PFSK-1 (cell line): ENCODE measurements at regions not wholly inside any gene's neighbourhood (a gene's known extent, or its start where the extent isn't known, plus 50 kb on each side); places are given as distances from the start of the nearest gene placed in this dataset.

Experiments
- FOXP2 ChIP-seq: optimal IDR thresholded peaks from 2 replicates; pipeline ENCODE3; 2011; ENCODE audit warnings: borderline replicate concordance, control low read depth, inconsistent platforms; ENCODE audit not compliant: insufficient read depth; ENCODE audit errors: extremely low read length, extremely low read depth
- POLR2AphosphoS5 ChIP-seq: IDR thresholded peaks from 2 replicates; pipeline ENCODE4 v1.6.1; 2012; ENCODE audit warnings: low read depth, mild to moderate bottlenecking, control low read depth, low read length, moderate library complexity
- REST ChIP-seq, 2 experiments: IDR thresholded peaks; 2 replicates each; pipeline versions ENCODE4 v1.6.1 to v1.8.0; 2011 to 2012; ENCODE audit warnings: low read depth in 2 of 2, low read length in 2 of 2, control low read depth in 1 of 2, inconsistent platforms in 1 of 2, mild to moderate bottlenecking in 1 of 2, moderate library complexity in 1 of 2; ENCODE audit not compliant: insufficient read depth in 1 of 2
- SIN3A ChIP-seq: IDR thresholded peaks from 2 replicates; pipeline ENCODE4 v1.6.1; 2012; ENCODE audit warnings: mild to moderate bottlenecking, low read length, moderate library complexity, borderline replicate concordance; ENCODE audit not compliant: insufficient read depth
- TAF1 ChIP-seq: IDR thresholded peaks from 2 replicates; pipeline ENCODE4 v1.6.1; 2012; ENCODE audit warnings: low read length, control low read depth, borderline replicate concordance; ENCODE audit not compliant: insufficient read depth

GRCh38 chr3:124599147-124599765 lies 131.0 kb upstream of the UMPS start:
- no peak for TF ChIP-seq POLR2AphosphoS5

DNA sequence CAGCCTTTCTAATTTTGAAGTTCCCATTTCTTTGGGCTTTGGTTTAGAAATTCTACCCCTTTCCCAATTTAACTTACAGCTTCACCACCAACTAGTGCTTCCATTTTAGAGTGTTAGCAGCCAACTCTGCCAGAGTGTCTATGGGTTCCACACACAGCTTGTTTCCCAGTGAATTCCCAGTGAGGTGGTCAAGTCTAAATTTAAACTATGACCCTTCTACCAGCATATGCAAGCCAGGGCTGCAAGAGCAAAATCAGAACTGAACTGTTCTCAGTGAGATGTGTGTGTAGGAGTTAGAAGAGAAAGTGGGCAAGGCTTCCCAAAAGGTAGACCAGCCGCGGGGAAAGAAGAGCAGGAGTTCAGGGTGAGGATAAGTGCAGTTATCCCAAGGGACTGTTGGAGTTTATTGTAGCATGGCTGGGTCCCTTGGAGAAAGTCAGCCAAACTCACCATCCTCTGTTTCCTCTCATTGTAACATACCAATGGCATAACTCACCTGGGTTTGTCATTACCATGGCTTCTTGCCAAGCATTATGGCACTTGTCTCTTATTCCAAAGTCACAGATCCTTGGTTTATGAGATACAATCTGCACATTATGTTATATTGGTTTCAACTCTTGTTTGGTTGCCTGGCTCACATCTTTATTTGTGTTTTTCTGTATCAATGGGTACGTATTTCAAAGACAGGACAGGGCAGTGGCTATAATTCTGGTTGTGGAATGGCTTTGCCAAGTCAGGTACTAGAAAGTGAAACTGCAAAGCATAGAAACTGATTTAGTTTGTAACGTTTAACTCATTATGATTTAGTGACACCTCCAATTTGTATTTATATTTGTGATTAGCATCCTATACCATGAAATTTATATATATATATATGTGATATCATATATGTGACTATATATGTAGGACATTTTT lies 130.2 kb upstream of the UMPS start:
- no peak for TF ChIP-seq FOXP2
- TF ChIP-seq POLR2AphosphoS5, result no peak
- TF ChIP-seq TAF1, result no peak
- TF ChIP-seq SIN3A, result no peak
- TF ChIP-seq REST (IDR thresholded peaks at IDR 0.05; ENCODE audit: insufficient read depth in 1 of 2, low read depth in 2 of 2, low read length in 2 of 2), result no peak

DNA sequence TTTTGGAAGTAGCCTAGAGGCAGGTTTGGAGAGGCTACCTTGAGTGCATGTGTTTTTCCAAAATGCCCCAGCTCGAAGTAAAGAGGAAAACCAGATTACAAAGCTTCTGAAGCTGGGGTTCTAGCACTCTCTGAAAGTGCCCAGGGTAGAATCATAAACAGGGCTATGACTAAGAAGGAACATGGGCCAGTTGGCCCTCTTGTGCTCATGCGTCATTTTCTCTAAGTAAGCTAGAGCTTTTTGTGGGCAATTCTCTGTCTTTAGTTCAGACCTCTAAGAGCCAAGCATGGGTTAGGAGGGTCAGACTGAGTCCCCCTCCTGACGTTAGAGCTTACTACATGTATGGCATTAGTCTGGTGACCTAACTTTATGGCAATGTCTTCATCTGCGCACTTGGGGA lies 129.5 kb upstream of the UMPS start:
- no peak for TF ChIP-seq REST (IDR thresholded peaks at IDR 0.05; ENCODE audit: insufficient read depth in 1 of 2, low read depth in 2 of 2, low read length in 2 of 2)
- no peak for TF ChIP-seq SIN3A
- no peak for TF ChIP-seq FOXP2
- TF ChIP-seq POLR2AphosphoS5, result no peak
- no peak for TF ChIP-seq TAF1

GRCh38 chr3:124601190-124601589 lies 129.1 kb upstream of the UMPS start:
- no peak for TF ChIP-seq REST (IDR thresholded peaks at IDR 0.05; ENCODE audit: insufficient read depth in 1 of 2, low read depth in 2 of 2, low read length in 2 of 2)

DNA sequence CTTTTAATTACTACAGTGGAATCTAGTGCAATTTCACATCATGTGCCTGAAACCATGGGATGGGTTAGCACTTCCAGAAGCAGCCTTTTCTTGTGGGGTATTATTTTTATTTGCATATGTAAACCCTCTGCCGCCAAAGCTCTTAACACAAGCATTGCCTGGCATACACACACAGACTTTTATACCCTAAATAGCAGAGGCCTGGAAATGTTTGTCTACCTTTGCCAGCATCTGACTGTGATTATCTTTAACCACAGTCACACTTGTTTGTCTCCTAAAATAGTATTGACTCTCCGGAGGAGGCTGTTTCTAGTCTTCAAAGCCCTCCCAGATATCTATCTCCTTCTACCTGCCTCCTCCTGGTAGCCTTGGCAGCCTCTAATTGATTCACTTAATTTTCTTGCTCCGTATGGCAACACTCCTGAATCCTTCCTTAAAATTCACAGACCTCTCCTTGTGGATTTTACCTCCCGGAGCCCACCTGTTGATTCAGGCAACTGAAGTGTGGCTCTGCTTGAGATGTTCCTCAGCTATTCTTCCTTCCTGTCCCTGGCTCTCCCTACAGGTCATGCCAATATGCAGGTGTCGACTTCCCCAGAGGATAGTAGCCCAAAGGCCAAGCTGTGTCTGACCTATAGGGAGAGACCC lies 127.1 kb upstream of the UMPS start:
- TF ChIP-seq FOXP2 (no peak), REST (IDR thresholded peaks at IDR 0.05; ENCODE audit: insufficient read depth in 1 of 2, low read depth in 2 of 2, low read length in 2 of 2) (no peak)
